DMS 273 treated with DMSO at 0.1 percent for 48 hours (cell line): ENCODE measurements at regions not wholly inside any gene's neighbourhood (a gene's known extent, or its start where the extent isn't known, plus 50 kb on each side); places are given as distances from the start of the nearest gene placed in this dataset.
"Not testable (repeated sequence)": the region's sequence is repeated elsewhere in the genome, so short reads cannot be mapped to it uniquely, and the experiment has no call there.

Experiments used
- DNase-seq: peaks from one replicate; lab custom pipeline; 2025; lab: John Stamatoyannopoulos, UW

DNA sequence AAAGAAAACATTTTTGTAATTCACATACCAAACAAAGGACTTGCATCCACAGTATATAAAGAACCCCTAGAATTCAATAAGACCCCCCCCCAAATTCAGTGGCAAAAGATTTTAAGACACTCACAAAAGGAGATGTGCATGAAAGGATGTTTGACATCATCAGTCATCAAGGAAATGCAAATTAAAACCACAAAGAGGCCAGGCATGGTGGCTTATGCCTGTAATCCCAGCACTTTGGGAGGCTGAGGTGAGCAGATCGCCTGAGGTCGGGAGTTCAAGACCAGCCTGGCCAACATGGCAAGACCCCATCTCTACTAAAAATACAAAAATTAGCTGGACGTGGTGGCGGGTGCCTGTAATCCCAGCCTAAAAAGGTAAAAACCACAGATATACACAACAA is 61.3 kb downstream of the AIPL1 start:
- DNase-seq: not testable (repeated sequence)

DNA sequence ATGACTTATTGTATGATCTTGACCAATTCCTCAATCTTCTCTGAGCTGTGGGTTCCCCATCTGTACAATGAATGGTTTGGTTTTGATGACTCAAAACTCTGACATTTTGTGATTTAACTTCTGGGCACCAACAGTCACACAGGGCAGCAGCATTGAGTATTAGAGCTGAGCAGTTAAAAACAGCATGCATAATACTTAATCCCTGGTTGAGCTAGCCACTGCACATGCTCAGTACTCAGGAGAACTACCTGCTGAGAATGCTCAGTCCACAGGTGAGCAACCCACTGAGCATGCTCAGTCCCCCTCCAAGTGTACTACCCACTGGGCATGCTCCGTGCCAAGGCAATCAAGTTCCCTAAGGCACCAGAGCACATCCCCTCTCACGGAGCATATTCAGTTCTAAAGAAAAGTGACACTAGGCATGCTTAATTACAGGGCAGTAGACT is 68.7 kb downstream of the AIPL1 start:
- no peak for DNase-seq

DNA sequence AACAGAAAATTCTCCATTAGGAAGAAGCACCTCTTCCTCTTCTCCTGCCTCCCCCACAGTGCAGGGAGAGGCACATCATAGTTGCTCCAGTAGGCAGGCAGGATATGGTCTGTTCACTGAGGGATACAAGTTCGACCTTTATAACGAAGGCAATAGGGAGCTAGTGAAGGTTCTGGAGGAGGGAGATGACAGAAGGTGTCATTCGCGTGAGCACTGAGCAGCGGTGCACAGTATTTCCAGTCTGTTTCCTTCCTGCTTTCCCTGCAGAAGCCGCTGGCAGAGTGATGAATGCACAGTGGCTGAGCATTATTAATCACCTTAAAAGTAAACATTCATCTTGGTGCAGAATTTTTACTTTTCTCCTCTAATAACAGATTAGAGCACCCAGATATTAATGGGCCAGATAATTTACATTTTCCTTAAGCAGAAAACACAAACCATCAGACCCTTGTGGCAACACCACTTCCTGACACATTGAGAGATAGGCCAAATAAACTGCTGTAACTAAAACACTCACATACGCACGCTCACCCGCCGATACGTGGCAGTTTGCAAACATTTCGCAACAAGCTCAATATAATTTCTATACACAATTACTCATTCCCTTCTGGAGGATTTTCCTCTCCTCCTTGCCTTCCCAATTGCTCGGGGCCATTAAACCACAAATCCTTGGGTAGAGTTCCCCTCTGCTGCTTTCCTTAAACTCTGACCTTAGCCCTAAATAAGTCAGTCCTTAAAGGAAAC is 69.5 kb downstream of the AIPL1 start:
- no peak for DNase-seq

- DNase-seq: no peak
Measured at GRCh38 chr17:6361733-6362132, 73.2 kb downstream of the AIPL1 start.

DNA sequence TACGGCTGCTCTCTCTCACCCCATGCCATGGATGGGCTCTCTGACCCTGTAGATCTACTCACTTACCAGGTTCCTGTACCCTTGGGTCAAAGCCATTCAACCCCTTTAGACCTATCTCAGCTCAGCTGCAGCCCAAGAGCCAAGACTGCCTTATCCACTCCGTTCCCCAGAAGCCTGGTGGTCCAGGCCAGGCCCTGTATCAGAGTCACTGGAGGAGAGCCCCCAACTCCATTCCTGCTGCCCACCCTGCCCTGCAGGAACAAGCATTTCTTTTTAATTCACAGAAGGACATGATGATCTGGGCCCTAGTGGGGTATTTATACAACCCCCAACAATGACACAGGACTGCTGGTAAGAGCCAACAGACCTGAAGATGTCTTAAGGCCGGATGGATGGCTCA is 76.8 kb downstream of the AIPL1 start:
- DNase-seq: no peak

- DNase-seq: no peak
Measured at GRCh38 chr17:6356562-6356961, 78.4 kb downstream of the AIPL1 start.

DNA sequence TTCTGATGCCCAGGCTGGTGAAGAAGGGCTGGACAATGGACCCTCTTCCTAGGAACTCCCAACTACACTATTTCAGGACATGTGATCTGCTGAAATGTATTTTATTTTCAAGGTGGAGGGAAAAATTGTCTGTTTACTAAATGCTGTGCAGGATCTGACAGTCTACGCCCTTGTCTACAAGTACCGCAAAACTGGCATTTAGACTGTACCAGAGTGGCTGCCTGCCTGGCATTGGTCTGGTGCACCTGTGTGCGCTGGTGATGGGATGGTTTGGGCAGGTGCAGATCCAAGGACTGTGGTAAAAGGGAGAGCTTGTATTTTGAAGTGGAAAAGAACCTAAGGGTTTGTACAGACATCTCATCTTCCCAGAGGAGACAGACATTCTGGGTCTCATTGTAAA is 79.7 kb downstream of the AIPL1 start:
- DNase-seq: no peak

- peak; percentile 4 for DNase-seq
Measured at GRCh38 chr17:6352801-6353560, 81.9 kb downstream of the AIPL1 start.

- DNase-seq: no peak
Measured at GRCh38 chr17:6352016-6352415, 82.9 kb downstream of the AIPL1 start.

- no peak for DNase-seq
Measured at GRCh38 chr17:6350806-6351205, 84.1 kb downstream of the AIPL1 start.

DNA sequence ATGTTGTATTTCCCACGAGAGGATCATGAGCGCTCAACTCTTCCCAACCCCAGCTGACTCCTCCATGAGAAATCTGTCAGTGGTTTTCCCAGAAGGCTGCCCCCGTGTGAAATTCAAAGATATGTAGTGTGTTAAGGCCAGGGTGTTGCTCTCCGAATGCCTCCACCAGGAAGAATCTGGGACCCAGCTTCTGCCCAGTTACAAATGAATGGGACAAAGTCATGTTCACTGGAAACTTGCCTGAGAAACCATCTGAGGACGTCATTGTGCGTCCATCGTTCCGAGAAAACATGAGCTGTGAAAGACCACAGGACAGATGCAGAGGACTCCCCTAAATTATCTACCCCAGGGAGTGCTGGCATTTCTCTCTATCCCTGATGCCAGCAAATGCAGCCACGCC is 86.0 kb downstream of the AIPL1 start:
- DNase-seq: no peak

DNA sequence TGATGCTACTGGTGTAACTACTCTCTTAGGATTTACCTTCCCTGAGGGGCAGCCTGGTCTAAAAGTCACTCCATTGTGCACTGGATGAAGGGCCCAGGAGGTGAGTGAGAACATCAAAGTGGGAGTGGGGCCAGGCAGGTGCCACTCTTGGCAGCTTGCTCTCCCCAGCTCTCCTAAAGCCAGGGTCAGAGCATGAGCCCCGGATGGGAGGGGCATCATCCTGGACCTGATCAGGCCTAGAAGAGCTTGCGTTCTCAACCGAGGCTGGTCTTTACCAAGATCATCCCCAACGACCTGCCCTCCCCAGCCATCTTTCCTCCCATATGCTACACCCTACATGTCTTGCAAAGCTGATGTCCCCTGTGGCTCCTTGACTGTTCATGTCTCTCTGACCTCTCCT is 87.1 kb downstream of the AIPL1 start:
- DNase-seq: no peak

DNA sequence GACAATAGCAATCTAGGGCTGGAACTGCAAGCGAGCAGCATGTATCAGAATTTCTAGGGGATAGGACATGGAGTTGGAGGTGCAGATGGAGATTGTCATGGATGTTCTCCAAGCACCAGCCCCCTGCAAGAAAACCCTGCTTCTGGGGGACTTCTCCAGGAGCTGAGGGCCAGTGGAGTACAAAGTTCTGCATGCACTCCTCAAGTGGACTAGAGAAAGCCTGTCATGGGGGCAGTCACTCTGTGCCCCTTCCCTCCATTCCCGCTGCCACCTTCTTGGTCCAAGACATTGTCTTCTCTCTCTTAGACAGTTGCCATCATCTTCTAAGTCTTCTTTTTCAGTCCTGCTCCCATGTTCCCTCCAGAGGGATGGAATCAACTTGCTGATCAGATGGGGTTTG is 87.9 kb downstream of the AIPL1 start:
- no peak for DNase-seq

DNA sequence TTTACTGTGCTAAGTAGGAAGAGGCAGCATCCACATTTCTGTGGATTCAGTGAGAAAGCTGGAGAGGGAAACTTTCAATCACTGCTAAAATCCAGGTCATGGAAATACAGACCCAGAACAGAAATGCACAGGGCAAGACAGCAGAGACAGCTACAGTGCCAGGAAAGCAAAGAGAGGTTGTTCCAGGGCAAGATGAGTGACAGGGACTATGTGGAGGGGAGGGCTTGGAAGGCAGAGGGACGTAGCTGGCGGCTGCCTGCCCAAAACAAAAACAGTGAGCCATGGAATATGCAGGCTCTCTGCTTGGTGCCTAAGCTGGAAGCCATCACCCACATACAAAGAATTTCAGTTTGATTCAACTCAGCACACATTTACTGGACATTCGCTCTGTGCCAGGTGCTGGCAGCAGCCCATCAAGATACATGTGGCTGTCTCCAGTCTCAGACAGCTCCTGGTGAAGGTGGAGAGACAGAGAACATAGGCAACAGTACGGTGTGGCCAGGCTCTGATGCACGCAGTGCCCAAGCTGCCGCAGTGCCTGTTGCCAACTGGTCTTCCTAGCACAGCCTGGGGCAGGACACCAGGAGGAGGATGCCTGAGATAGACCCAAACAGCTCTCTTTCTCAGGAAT is 88.7 kb downstream of the AIPL1 start:
- DNase-seq: no peak

- no peak for DNase-seq
Measured at GRCh38 chr17:6343736-6344135, 91.2 kb downstream of the AIPL1 start.

DNA sequence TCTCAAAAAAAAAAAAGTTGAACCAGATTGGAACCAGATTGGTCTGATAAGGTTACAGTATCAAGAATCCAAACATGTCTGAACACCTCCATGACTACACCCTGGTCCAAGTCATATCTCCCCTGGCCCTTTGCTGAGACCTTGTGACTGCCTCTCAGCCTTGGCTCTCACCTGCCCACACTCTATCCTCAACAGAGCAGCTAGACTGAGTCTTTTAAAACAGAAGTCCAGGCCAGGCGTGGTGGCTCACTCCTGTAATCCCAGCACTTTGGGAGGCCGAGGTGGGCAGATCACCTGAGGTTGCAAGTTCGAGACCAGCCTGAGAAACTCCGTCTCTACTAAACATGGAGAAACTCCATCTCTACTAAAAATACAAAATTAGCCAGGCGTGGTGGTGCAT is 91.7 kb downstream of the AIPL1 start:
- DNase-seq: no peak

GRCh38 chr17:6340708-6341107 is 94.2 kb downstream of the AIPL1 start:
- no peak for DNase-seq

- no peak for DNase-seq
Measured at GRCh38 chr17:6334386-6334785, 100.5 kb downstream of the AIPL1 start.

DNA sequence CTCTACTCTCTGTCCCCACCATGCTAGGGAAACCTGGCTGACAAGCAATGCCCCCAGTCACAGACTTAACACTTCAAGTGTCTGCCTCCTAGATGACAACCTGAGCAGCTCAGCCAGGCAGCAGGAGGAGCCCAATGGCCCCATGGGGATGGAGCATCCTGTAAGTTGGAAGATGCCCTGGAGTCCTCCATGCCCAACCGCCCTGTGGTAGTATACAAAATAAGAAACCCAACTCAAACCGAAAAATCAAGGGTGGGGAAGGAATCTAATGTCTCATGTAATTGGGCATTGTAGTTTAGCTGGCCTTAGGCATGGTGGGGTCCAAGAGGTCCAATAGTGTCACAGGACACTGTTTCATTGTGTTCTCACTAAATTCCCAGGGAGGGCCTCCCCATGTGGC is 104.0 kb downstream of the AIPL1 start:
- no peak for DNase-seq

- DNase-seq: no peak
Measured at GRCh38 chr17:6328279-6328678, 106.6 kb downstream of the AIPL1 start.

DNA sequence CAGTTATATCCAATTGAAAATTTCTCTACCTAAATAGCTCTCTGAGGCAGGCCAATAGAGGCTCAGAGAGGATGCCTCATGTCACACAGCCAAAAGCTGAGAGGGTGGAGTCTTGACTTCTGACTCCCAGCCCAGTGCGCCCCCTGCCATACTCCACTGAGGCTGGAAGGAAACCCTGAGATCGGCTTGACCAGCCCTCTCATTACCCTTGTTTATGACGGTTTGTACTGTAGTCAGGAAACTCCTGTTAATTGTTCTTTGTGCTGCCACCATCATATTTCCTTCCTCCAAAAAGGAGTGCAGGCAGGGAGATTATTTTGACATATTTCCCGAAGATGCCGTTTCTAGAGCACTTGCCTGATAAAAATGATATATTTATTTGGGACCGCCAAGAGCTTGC is 107.9 kb downstream of the AIPL1 start:
- no peak for DNase-seq

DNA sequence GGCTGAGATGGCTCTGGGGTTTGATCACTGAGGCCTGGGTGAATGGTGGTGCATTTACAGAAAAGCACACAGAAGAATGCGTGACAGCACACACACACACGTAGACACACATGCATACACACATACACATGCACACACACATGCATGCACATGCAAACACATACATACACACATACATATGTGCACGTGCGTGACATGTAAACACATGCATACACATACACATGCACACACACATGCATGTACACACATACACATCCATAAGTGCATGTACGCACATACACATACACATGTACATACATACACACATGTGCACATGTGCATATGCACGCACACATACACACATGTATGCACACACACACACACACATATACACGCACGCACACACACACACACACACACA is 108.4 kb downstream of the AIPL1 start:
- no peak for DNase-seq

- no peak for DNase-seq
Measured at GRCh38 chr17:6325741-6326140, 109.2 kb downstream of the AIPL1 start.
